GM12892 (cell line): ENCODE measurements at regions not wholly inside any gene's neighbourhood (a gene's known extent, or its start where the extent isn't known, plus 50 kb on each side); places are given as distances from the start of the nearest gene placed in this dataset.

Experiments used
- POLR2A ChIP-seq: IDR thresholded peaks from 2 replicates; pipeline ENCODE4 v1.6.1; 2011; ENCODE audit warnings: low read depth, low read length, control low read depth
- TAF1 ChIP-seq: IDR thresholded peaks from 2 replicates; pipeline ENCODE4 v1.6.1; 2011; ENCODE audit warnings: low read depth, mild to moderate bottlenecking, control low read depth, low read length, borderline replicate concordance

DNA sequence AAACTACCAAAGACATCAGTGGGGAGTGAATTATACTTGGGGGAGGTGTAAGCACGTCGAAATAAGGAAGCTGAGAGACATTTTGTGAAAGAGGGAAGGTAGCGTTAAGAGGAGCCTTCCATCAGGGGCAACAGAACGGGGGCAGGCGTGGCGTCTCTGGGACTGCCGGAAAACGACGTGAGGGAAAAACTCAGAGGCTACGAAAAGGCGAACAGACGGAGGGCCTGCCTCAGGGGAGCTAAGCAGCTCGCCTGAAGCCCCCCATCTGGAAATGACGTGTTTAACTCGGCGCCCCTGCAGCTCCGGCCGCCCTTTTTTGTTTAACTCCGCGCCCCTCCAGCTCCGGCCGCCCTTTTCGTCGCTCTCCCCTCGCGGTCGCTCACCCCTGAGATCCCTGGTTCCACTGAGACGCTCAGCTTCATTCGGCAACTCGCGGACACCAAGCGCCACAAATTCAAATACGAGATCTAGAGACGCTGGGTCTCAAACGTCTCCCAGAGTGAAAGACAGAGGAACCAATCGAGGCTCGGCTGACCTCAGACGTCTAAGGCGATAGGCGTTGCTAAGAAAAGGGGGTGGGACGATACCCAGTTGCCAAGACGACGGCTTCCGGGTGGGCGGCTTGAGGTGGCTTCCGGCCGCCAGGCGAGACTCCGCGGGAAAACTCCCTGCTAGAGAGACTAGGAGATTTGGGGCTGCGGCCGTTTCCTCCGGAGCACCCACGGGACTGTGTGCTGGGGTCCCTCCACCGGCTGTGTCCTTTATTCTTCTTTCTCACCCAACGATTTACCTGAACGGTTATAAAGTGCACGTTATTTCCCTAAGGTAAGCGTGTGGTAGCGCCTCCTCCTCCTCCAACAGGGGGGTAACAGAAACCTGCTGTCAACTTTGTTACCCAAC lies 383.2 kb downstream of the ZFHX3 start:
- TF ChIP-seq POLR2A (peak; percentile 78), TAF1 (no peak)
